H9 (cell line): ENCODE measurements at regions not wholly inside any gene's neighbourhood (a gene's known extent, or its start where the extent isn't known, plus 50 kb on each side); places are given as distances from the start of the nearest gene placed in this dataset.

ENCODE experiments used
- DNase-seq: peaks from one replicate; pipeline ENCODE4 v3.0.0-alpha.2; 2017
- H2AFZ ChIP-seq: one replicate; pipeline ENCODE4 v1.6.1; 2013; ENCODE audit warnings: mild to moderate bottlenecking, low read length, control low read depth, moderate library complexity
- H2AK5ac ChIP-seq: 2 replicates; pipeline ENCODE4 v1.6.1; 2013; ENCODE audit warnings: low read length, control low read depth, mixed read lengths; ENCODE audit not compliant: insufficient read length
- H2BK120ac ChIP-seq: one replicate; pipeline ENCODE4 v1.6.1; 2013; ENCODE audit warnings: low read depth, mild to moderate bottlenecking, low read length, control low read depth, inconsistent platforms; ENCODE audit not compliant: poor library complexity, severe bottlenecking
- H2BK12ac ChIP-seq: 2 replicates; pipeline ENCODE4 v1.6.1; 2013; ENCODE audit warnings: low read length, control low read depth, mixed read lengths, low read depth; ENCODE audit not compliant: insufficient read length
- H2BK15ac ChIP-seq: 2 replicates; pipeline ENCODE4 v1.6.1; 2013; ENCODE audit warnings: low read depth, low read length, control low read depth
- H2BK20ac ChIP-seq: one replicate; pipeline ENCODE4 v1.6.1; 2013; ENCODE audit warnings: low read depth, mild to moderate bottlenecking, low read length, control low read depth, inconsistent platforms; ENCODE audit not compliant: poor library complexity, severe bottlenecking
- H2BK5ac ChIP-seq: 2 replicates; pipeline ENCODE4 v1.6.1; 2013; ENCODE audit warnings: low read length, control low read depth, mixed read lengths; ENCODE audit not compliant: insufficient read length
- H3K14ac ChIP-seq: 2 replicates; pipeline ENCODE4 v1.6.1; 2013; ENCODE audit warnings: low read length, control low read depth; ENCODE audit not compliant: insufficient read depth
- H3K18ac ChIP-seq: 2 replicates; pipeline ENCODE4 v1.6.1; 2013; ENCODE audit warnings: low read depth, mild to moderate bottlenecking, mixed read lengths, low read length, control low read depth; ENCODE audit not compliant: insufficient read length
- H3K23ac ChIP-seq: 2 replicates; pipeline ENCODE4 v1.6.1; 2013; ENCODE audit warnings: low read length, control low read depth, mixed read lengths, low read depth; ENCODE audit not compliant: insufficient read length
- H3K23me2 ChIP-seq: 2 replicates; pipeline ENCODE4 v1.6.1; 2013; ENCODE audit warnings: low read depth, mild to moderate bottlenecking, mixed read lengths, low read length, control low read depth; ENCODE audit not compliant: insufficient read length, poor library complexity, severe bottlenecking
- H3K27ac ChIP-seq: 2 replicates; pipeline ENCODE4 v1.5.1; 2013; ENCODE audit warnings: low read length, control low read depth, mixed read lengths, low read depth; ENCODE audit not compliant: insufficient read length
- H3K27me3 ChIP-seq: 2 replicates; pipeline ENCODE4 v1.6.1; 2013; ENCODE audit warnings: low read length, control low read depth, inconsistent platforms; ENCODE audit not compliant: insufficient read depth
- H3K4ac ChIP-seq: 2 replicates; pipeline ENCODE4 v1.6.1; 2013; ENCODE audit warnings: low read depth, mild to moderate bottlenecking, control low read depth, inconsistent platforms, low read length, moderate library complexity
- H3K4me1 ChIP-seq: 2 replicates; pipeline ENCODE4 v1.6.1; 2013; ENCODE audit warnings: low read length, control low read depth, inconsistent platforms; ENCODE audit not compliant: insufficient read depth
- H3K4me2 ChIP-seq: 2 replicates; pipeline ENCODE4 v1.6.1; 2013; ENCODE audit warnings: low read length, control low read depth, mixed read lengths; ENCODE audit not compliant: insufficient read length, insufficient read depth
- H3K56ac ChIP-seq: 2 replicates; pipeline ENCODE4 v1.6.1; 2013; ENCODE audit warnings: low read depth, mild to moderate bottlenecking, mixed read lengths, low read length, control low read depth; ENCODE audit not compliant: insufficient read length
- H3K79me1 ChIP-seq: 2 replicates; pipeline ENCODE4 v1.6.1; 2013; ENCODE audit warnings: low read depth, mild to moderate bottlenecking, moderate library complexity, low read length, control low read depth, inconsistent platforms; ENCODE audit not compliant: insufficient read depth, poor library complexity, severe bottlenecking
- H3K79me2 ChIP-seq: 2 replicates; pipeline ENCODE4 v1.6.1; 2013; ENCODE audit warnings: low read length, control low read depth, inconsistent platforms; ENCODE audit not compliant: insufficient read depth
- H3K9ac ChIP-seq: 2 replicates; pipeline ENCODE4 v1.6.1; 2013; ENCODE audit warnings: low read length, control low read depth, mixed read lengths; ENCODE audit not compliant: insufficient read length; ENCODE audit errors: extremely low read depth
- H3K9me3 ChIP-seq: one replicate; pipeline ENCODE4 v1.6.1; 2013; ENCODE audit warnings: low read depth, low read length, inconsistent platforms; ENCODE audit not compliant: control insufficient read depth
- H3T11ph ChIP-seq: one replicate; pipeline ENCODE4 v1.6.1; 2013; ENCODE audit warnings: mild to moderate bottlenecking, low read length, control low read depth, inconsistent platforms
- H4K20me1 ChIP-seq: one replicate; pipeline ENCODE4 v1.6.1; 2013; ENCODE audit not compliant: control insufficient read depth, insufficient read length, insufficient read depth
- H4K5ac ChIP-seq: 2 replicates; pipeline ENCODE4 v1.6.1; 2013; ENCODE audit warnings: low read depth, mild to moderate bottlenecking, mixed read lengths, low read length, control low read depth; ENCODE audit not compliant: insufficient read length
- H4K8ac ChIP-seq: replicated peaks from 2 replicates; pipeline ENCODE4 v1.6.1; 2013; ENCODE audit warnings: low read length, control low read depth, mixed read lengths, low read depth; ENCODE audit not compliant: insufficient read length
- H4K91ac ChIP-seq: 2 replicates; pipeline ENCODE4 v1.6.1; 2013; ENCODE audit warnings: low read depth, mild to moderate bottlenecking, moderate library complexity, mixed read lengths, low read length, control low read depth; ENCODE audit not compliant: insufficient read length
- H3K27ac Mint-ChIP-seq, 3 experiments: 2 replicates in 2 of 3; 3 replicates in 1 of 3; pipeline ENCODE4 v1.8.0; 2020 to 2021; ENCODE audit warnings: mixed read lengths in 3 of 3, mild to moderate bottlenecking in 1 of 3, moderate library complexity in 1 of 3
- H3K27me3 Mint-ChIP-seq: 2 replicates; pipeline ENCODE4 v1.8.0; 2021; ENCODE audit warnings: low read depth, mild to moderate bottlenecking, moderate library complexity, mixed read lengths
- H3K36me3 Mint-ChIP-seq, 3 experiments: 2 replicates in 2 of 3; 3 replicates in 1 of 3; pipeline ENCODE4 v1.8.0; 2020 to 2021; ENCODE audit warnings: low read depth in 3 of 3, mixed read lengths in 3 of 3; ENCODE audit not compliant: insufficient read depth in 1 of 3
- H3K4me1 Mint-ChIP-seq, 2 experiments: 2 replicates each; pipeline ENCODE4 v1.8.0; 2020; ENCODE audit warnings: mixed read lengths in 2 of 2
- H3K4me3 Mint-ChIP-seq, 2 experiments: 2 replicates in 1 of 2; 3 replicates in 1 of 2; pipeline ENCODE4 v1.8.0; 2020 to 2021; ENCODE audit warnings: mild to moderate bottlenecking in 2 of 2, mixed read lengths in 2 of 2, moderate library complexity in 1 of 2
- H3K9me3 Mint-ChIP-seq, 2 experiments: 2 replicates in 1 of 2; 3 replicates in 1 of 2; pipeline ENCODE4 v1.8.0; 2020; ENCODE audit warnings: mild to moderate bottlenecking in 2 of 2, mixed read lengths in 2 of 2, moderate library complexity in 1 of 2
- CTCF ChIP-seq: fragments of 200-600 bp; sonication (generic); conservative IDR thresholded peaks from 3 replicates; pipeline ENCODE4 v1.8.0; 2021; ENCODE audit warnings: antibody characterized with exemption, mild to moderate bottlenecking
- WGBS: extraction: QIAGEN DNeasy Blood & Tissue Kit; methylation state at CpG from one replicate; pipeline ENCODE4 v1.1.7; 2013; ENCODE audit warnings: missing lambda C conversion rate, low lambda C conversion rate, mixed read lengths; ENCODE audit not compliant: insufficient read length; ENCODE audit errors: extremely low coverage; 5-methylcytosine and 5-hydroxymethylcytosine counted together

- H3K23me2 ChIP-seq, result peaks cover 2% of the 10 kb centered on the region
- no peak for TF ChIP-seq CTCF
- H3K27ac ChIP-seq, result no peak overlapping the region
- H3K4me2 ChIP-seq, result no peak overlapping the region
- H2BK20ac ChIP-seq, result no peak overlapping the region
- no CpG with 5 or more reads among the region's 2 CpGs for WGBS
- H4K5ac ChIP-seq, result no peak overlapping the region
- no peak overlapping the region for H4K8ac ChIP-seq
- H3K27ac Mint-ChIP-seq, result no peak overlapping the region
- no peak overlapping the region for H4K91ac ChIP-seq
- no peak overlapping the region; a peak in 1 of 5 replicates for H3K4me3 Mint-ChIP-seq
- no peaks in the 10 kb centered on the region for H3K79me2 ChIP-seq
- no peak overlapping the region for H3K18ac ChIP-seq
- H2BK5ac ChIP-seq, result no peak overlapping the region
- no peaks in the 10 kb centered on the region for H3K79me1 ChIP-seq
- H2AK5ac ChIP-seq, result no peak overlapping the region
- H3K4me1 Mint-ChIP-seq, result peaks cover 45 to 58% of the 10 kb centered on the region in 2 experiments
- no peak overlapping the region for H3K9ac ChIP-seq
- no peak overlapping the region for H2BK120ac ChIP-seq
- H2BK15ac ChIP-seq, result no peak overlapping the region
- H3T11ph ChIP-seq, result no peak overlapping the region
- H4K20me1 ChIP-seq, result no peaks in the 10 kb centered on the region
- no peak for DNase-seq
- no peak overlapping the region for H3K4ac ChIP-seq
- peaks cover 9% of the 10 kb centered on the region; the same call in 1 of the 2 replicates for H3K27me3 Mint-ChIP-seq
- no peak overlapping the region for H2AFZ ChIP-seq
- H3K14ac ChIP-seq, result no peak overlapping the region
- H3K9me3 ChIP-seq, result no peaks in the 10 kb centered on the region
- H3K4me1 ChIP-seq, result peaks cover 5% of the 10 kb centered on the region
- H3K36me3 Mint-ChIP-seq, result peaks cover 1 to 7% (median 5%) of the 10 kb centered on the region in 3 experiments; a peak in 3 of 7 replicates
- H3K9me3 Mint-ChIP-seq, result no peaks in the 10 kb centered on the region
- H3K56ac ChIP-seq, result no peak overlapping the region
- H3K27me3 ChIP-seq, result no peaks in the 10 kb centered on the region
- no peak overlapping the region for H2BK12ac ChIP-seq
- H3K23ac ChIP-seq, result no peak overlapping the region
Observed at GRCh38 chr1:5111581-5111980, 457.2 kb downstream of the AJAP1 start.
